ENCODE measurements at regions not wholly inside any gene's neighbourhood (a gene's known extent, or its start where the extent isn't known, plus 50 kb on each side); places are given as distances from the start of the nearest gene placed in this dataset.

DNA sequence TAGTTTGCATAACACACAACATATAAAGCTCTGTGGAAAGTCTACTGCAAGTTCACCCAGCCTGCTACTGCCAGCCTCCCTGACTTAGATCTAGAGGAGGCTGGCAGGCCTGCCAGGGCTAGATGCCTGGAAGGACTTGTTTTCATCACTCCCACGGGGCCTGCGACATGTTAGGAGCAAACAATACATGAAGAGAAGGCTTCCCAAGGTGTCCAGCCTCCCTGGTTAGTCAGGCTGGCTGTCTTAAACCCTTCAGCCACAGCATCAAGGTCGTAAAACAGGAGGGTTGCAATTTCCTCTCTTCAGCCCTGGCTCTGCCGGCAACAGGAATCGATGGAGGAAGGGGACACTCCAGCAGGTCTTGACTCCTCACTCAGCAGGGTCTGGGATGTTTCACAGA is 104.5 kb downstream of the NGF start:
- in situ Hi-C loops (cut with HindIII; ENCODE audit: low pct_unique_long_range_greater_than_20kb, low sequenced_read_pairs): no loop called here
- DNase-seq (ENCODE audit: low read depth in 1 of 2, low spot score in 1 of 2): no peak
- no peak for TF ChIP-seq JUND (IDR thresholded peaks at IDR 0.05; ENCODE audit: low read depth)

DNA sequence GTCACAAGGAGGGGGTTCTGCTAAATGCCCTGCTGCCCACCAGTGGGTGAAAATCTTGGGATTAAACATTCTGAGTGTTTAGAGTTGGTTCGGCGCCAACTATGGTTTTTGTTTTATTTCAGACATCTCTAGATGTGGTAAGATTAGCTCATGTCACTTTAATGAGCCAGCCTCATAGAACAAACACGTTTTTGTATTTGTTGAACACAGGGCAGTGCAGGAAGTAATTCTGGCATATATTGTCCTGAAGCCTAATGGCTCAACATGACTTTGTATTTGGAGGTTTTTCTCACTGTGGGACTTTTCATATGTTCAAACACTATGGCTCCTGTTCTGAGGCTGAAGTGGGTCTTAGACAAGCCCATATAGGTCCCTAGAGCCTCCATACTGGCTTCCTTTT is 107.8 kb downstream of the NGF start:
- in situ Hi-C loops (cut with HindIII; ENCODE audit: low pct_unique_long_range_greater_than_20kb, low sequenced_read_pairs): no loop called here
- DNase-seq (ENCODE audit: low read depth in 1 of 2, low spot score in 1 of 2): peak in 1 of 2 experiments; percentile 45
- no peak for TF ChIP-seq JUND (IDR thresholded peaks at IDR 0.05; ENCODE audit: low read depth)

DNA sequence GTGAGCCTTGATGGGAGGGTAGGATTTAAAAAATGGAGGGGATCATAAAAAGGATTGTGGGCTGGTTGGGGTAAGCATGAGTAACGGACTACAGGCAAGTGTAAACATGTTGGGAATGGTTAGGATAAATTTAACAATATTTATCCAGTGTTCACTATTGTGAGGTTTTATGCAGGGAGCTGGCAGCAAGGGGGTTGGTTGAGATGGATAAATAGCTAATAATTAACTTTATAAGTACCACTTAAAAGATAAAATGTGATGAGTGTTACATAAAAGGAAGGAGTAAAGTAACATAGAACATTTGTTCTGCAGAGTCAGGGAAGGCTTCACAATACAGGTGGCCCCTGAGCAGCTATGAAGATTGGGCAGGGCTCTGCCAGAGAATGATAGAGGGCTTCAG is 109.0 kb downstream of the NGF start:
- no peak for TF ChIP-seq JUND (IDR thresholded peaks at IDR 0.05; ENCODE audit: low read depth)
- no peak for DNase-seq (ENCODE audit: low read depth in 1 of 2, low spot score in 1 of 2)
- in situ Hi-C loops (cut with HindIII; ENCODE audit: low pct_unique_long_range_greater_than_20kb, low sequenced_read_pairs): no loop called here

DNA sequence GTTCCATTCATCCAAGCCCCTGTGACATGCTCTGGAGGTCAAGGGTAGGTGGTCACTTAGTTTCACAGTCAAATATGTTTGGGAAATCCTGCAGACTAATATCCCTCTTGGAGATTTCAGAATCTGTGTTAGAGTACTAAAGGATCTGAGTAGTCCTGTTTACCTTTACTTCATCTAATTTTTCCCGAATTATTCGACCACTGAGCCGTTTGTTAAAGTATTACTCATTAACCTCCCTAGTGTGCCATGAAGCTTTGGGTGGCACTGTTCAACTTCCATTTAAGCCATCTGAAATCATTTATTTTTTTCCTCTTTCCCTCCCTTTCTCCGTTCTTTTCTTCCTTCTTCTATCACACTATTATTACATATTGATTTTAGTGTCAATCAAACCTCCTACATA is 109.9 kb downstream of the NGF start:
- no peak for TF ChIP-seq JUND (IDR thresholded peaks at IDR 0.05; ENCODE audit: low read depth)
- no peak for DNase-seq (ENCODE audit: low read depth in 1 of 2, low spot score in 1 of 2)
- in situ Hi-C loops (cut with HindIII; ENCODE audit: low pct_unique_long_range_greater_than_20kb, low sequenced_read_pairs): no loop called here

DNA sequence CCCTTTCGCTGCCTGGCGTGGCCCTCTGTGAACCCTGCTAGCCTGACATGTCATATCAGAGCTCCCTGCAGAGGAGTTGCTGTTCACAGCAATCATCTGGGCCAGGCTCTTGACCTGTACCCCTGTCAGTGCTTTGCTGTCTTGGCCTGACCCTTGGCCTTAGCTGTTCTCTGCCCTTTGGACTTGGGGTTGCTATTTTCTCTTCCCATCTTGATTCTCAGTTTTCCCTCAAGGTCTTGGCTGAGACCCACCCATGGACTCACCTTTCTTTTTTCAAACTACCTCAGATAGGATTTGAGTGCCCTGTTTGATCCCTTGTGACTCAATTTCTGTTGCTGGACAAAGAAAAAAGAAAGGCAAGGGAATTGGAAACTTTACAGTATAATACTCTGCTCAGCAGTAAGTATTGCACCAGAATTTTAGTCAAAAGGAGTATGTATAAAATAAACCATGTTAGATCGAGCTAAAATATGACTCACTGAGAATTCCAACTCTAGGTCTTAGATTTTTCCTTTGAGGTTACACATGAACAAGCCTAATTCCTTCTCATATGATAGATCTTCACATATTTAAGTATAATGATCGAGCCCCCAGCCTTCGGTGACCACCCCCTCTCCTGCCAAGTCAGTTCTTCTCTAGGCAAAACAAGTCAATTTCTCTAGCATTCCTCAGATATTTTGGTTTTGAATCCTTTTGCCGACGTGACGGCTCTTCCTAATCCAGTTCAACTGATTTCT is 110.5 kb downstream of the NGF start:
- TF ChIP-seq JUND (IDR thresholded peaks at IDR 0.05; ENCODE audit: low read depth): no peak
- DNase-seq (ENCODE audit: low read depth in 1 of 2, low spot score in 1 of 2): no peak
- in situ Hi-C loops (cut with HindIII; ENCODE audit: low pct_unique_long_range_greater_than_20kb, low sequenced_read_pairs): no loop called here

DNA sequence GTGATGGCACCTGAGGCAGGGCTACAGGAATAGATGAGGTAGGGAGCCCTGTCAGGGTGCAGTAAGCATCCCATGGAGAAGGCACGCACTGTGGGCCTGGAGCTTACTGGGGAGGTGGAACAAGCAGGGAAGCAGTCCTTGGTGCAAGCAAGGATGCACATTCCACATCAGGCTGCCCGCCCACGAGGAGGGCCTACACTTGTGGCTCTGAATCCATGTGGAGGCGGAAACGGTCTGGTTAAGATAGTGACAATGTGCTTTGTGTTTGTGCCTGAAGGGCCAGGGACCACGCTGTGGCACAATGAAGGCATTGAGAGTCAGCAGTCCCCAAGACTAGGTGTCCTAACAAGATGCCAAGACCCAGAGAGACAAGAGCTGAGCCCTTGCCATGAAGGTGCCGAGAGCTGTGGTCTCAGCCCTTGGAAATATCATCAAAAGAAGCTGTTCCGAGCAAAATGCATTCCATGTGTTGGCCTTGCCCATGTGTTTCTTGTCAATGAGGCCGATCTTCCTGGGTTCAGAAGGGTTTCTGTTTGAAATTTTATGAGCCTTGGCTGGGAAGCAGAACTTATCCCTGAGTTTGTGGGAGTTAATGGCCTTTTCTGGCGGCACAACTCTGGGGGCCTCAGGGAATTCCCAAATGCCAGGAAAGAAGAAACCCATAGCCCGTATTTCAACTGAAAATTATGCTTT is 111.9 kb downstream of the NGF start:
- in situ Hi-C loops (cut with HindIII; ENCODE audit: low pct_unique_long_range_greater_than_20kb, low sequenced_read_pairs): no loop called here
- DNase-seq (ENCODE audit: low read depth in 1 of 2, low spot score in 1 of 2): no peak
- TF ChIP-seq JUND (IDR thresholded peaks at IDR 0.05; ENCODE audit: low read depth): no peak

DNA sequence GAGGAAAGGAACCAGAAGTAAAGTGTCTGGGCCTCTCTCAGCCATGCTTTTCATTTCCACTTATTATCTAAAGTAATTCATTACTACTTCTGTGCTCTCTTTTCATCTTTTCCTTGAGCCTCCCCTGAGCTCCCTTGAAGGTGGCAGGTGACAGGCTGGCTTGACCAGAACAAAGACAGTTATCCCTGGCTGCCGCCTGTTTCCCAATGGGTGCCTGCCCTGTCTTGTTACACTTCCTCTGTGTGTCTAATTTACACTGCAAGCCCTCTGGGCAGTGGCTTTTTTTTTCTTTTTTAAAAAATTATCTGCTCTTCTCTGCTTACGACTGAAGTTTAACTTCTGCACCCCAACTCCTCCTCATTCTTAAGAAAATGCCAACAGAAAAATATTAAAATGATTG is 113.4 kb downstream of the NGF start:
- DNase-seq (ENCODE audit: low read depth in 1 of 2, low spot score in 1 of 2): no peak
- TF ChIP-seq JUND (IDR thresholded peaks at IDR 0.05; ENCODE audit: low read depth): no peak
- in situ Hi-C loops (cut with HindIII; ENCODE audit: low pct_unique_long_range_greater_than_20kb, low sequenced_read_pairs): no loop called here

DNA sequence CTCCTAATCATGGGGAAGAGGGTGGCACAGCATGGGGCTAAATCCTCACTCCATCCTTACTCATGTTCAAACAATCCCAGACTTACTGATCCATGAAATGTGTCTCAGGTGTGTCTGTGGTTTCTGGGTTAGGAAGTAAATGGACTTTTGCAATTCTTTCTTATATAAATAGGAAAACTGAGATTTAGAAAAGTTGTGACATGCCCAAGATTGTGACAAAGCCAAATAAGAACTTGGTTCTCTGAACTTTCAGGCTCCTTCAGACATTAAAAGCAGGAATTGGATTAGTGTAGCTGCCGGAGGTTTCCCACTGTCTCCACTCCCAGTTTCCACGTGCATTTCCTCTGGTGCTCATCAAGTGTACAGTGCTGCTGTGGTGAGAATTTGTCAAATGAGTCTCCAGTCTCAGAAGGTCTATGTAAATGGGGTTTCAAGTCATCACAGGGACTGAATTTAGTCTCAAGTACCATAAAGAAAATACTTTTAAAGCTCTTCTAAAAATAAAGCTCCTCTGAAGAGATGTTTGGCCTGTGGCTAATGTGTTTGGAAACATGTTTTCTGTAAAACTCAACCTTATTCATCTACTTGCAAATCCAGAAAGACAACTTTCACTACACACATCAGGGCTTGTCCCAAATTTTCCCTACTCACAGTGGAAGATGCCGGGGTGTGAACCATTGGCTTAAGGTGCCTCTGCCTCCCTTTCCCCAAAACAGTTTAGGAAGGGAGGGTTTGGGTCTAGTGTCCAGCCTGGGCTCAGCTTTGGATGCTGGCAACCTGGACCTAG is 115.2 kb downstream of the NGF start:
- TF ChIP-seq JUND (IDR thresholded peaks at IDR 0.05; ENCODE audit: low read depth): no peak
- DNase-seq (ENCODE audit: low read depth in 1 of 2, low spot score in 1 of 2): no peak
- in situ Hi-C loops (cut with HindIII; ENCODE audit: low pct_unique_long_range_greater_than_20kb, low sequenced_read_pairs): no loop called here

DNA sequence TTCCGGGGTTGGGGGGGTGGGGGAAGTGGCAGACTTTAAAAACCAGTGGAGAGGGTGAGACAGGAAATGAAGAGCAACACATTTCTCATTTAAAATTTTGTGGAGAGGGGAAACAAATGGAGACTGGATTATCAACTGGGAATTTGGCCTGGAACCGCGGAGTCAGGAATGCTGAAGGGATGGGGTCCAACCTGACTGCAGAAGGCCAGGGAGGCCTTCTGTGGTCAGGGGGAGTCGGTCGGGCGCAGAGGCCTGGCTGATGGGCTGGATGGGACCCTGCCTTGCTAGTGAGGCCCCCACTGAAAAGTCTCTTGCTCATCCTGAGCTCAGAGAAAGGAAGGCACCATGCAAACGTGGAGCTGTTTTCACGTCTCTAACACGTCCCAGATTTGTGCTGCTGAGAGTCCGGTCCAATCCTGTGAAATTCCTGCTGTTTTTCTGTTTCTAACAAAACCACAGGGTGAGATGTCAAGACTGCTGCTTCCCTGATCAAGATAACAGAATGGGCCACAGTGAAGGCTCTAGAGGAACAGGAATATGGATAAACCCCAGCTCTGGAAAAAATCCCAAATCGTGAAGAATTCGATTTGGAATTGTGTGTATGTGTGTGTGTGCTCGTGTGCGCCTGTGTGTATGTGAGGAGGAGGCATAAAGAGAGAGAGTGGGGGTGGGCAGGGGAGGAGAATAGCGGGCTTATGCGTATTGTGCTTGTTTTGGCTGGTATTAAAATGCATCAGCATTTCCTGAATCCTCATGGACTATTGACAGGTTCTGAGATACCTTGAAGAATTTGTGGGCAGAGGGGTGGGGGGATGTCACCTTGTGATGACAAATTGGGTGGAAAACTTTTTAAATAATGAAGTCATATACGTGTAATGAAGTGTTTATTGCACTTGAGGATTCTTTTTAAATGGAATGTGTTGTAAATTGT is 117.4 kb downstream of the NGF start:
- DNase-seq (ENCODE audit: low read depth in 1 of 2, low spot score in 1 of 2): no peak

DNA sequence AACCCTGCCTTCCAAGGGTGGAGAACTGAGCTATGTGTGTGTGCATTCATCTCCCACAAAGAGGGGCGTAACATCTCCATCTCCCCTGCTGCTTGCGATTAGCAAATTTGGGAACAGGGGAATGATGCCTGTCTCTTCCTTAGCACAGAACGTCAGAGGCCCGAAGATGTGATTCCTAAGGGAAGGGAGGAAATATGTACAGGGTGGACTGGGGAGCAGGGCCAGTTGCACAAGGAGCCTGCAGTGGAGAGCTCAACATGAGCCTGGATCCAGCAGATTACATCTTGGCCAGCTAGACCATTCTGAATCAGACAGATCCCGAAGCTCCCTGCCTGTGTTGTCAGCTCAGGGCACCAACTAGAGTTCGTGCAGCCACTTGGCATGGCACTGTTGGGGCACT is 118.1 kb downstream of the NGF start:
- TF ChIP-seq JUND (IDR thresholded peaks at IDR 0.05; ENCODE audit: low read depth): no peak
- DNase-seq (ENCODE audit: low read depth in 1 of 2, low spot score in 1 of 2): no peak
- in situ Hi-C loops (cut with HindIII; ENCODE audit: low pct_unique_long_range_greater_than_20kb, low sequenced_read_pairs): no loop called here

More for the DNA sequence above, 117.4 kb downstream of the NGF start:
- no peak for TF ChIP-seq JUND (IDR thresholded peaks at IDR 0.05; ENCODE audit: low read depth)
- in situ Hi-C loops (cut with HindIII; ENCODE audit: low pct_unique_long_range_greater_than_20kb, low sequenced_read_pairs): no loop called here

DNA sequence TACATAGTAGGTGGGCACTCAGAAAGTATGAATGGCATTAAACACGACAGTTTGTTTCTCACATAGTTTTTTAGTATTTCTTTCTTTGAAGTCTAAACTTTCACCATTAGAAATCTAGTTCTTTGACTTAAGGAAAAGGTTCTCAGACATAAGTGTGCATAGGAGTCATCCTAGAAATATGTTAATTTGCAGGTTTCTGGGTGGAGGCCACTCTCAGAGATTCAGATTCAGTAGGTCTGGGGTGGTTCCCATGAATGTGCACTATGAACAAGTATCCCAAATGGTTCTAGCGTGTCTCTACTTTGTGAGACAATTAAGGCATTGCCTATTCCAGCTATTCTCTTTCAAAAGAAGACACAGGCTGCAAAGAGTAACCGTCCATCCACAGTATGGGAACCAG is 119.3 kb downstream of the NGF start:
- DNase-seq (ENCODE audit: low read depth in 1 of 2, low spot score in 1 of 2): no peak
- no peak for TF ChIP-seq JUND (IDR thresholded peaks at IDR 0.05; ENCODE audit: low read depth)
- in situ Hi-C loops (cut with HindIII; ENCODE audit: low pct_unique_long_range_greater_than_20kb, low sequenced_read_pairs): no loop called here

DNA sequence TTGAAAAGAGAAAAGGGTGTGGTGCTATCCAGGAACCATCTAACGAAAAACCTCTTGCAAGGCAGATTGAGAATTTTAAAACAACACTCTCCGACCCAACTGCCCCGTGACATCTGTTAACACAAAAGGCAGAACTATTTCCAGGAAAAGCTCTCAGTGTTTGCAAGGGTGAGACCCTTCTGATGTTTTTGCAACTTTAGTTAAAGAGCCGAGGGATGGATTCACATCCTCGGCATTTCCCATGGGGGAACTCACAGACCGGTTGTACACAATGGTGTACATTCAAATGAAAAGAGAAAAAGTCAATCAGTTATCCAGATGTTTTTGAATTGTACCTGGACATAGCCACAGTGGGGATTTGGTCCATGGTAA is 120.0 kb downstream of the NGF start:
- DNase-seq (ENCODE audit: low read depth in 1 of 2, low spot score in 1 of 2): no peak
- TF ChIP-seq JUND (IDR thresholded peaks at IDR 0.05; ENCODE audit: low read depth): no peak
- in situ Hi-C loops (cut with HindIII; ENCODE audit: low pct_unique_long_range_greater_than_20kb, low sequenced_read_pairs): no loop called here

Data from T47D (cell line).